CD1c-positive myeloid dendritic cell (primary cell): ENCODE measurements at regions not wholly inside any gene's neighbourhood (a gene's known extent, or its start where the extent isn't known, plus 50 kb on each side); places are given as distances from the start of the nearest gene placed in this dataset.

Experiments
- DNase-seq: peaks from one replicate; pipeline ENCODE4 v3.0.0-alpha.2; 2016; ENCODE audit errors: extremely low spot score

- DNase-seq: no peak
Observed at GRCh38 chr12:91968076-91968776, 177.4 kb downstream of the BTG1 start.

- DNase-seq: no peak
Observed at GRCh38 chr12:91967590-91967989, 178.1 kb downstream of the BTG1 start.

DNA sequence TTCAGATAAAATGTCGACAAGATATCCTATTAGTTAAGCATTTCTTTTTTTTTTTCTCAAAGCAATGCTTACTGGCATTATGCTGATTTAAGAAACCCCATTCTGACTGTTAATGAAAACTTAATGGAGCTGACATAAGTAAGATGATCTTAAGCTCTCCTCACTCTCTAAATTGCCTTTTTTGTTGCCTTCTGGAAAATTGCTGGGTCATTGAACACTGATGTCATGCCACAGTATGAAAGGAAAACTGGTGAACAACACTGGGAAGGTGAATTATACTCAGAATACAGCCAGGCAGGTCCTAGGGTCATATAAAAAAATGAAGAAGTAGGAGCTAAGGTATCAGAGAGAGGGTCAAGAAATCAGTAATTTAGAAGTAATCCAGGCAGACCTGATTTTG lies 179.9 kb downstream of the BTG1 start:
- no peak for DNase-seq

GRCh38 chr12:91964501-91964900 lies 181.1 kb downstream of the BTG1 start:
- DNase-seq: no peak

GRCh38 chr12:91959220-91959619 lies 186.4 kb downstream of the BTG1 start:
- DNase-seq: no peak

DNA sequence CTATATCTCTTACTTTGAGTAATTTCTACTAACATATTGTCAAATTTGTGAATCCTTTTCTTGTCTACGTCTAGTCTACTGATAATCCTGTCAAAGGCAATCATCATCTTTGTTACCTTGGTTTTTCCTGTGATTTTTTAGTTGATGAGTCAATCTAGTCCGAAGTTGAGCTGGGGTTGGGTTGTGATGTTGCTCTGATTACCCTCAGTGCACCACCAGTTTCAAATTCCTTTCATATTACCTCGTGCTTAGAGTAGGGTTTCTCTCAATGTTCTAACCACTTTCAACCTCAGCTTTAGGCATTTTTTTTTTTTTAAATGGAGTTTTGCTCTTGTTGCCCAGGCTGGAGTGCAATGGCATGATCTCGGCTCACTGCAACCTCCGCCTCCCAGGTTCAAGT lies 186.8 kb downstream of the BTG1 start:
- DNase-seq: no peak

GRCh38 chr12:91954747-91955146 lies 190.9 kb downstream of the BTG1 start:
- no peak for DNase-seq

DNA sequence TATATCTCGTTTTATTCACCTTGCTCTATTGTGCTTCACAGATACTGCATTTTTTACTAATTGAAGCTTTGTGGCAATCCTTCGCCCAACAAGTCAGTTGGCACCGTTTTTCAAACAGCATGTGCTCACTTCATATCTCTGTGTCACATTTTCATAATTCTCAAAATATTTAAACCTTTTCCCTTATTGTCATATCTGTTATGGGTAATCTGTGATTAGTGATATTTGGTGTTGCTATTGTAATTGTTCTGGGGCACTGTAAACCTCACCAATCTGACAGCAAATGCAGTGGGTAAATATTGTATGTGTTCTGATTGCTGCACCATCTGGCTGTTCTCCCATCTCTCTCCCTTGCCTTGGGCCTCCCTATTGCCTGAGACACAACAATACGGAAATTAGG lies 191.3 kb downstream of the BTG1 start:
- DNase-seq: no peak

DNA sequence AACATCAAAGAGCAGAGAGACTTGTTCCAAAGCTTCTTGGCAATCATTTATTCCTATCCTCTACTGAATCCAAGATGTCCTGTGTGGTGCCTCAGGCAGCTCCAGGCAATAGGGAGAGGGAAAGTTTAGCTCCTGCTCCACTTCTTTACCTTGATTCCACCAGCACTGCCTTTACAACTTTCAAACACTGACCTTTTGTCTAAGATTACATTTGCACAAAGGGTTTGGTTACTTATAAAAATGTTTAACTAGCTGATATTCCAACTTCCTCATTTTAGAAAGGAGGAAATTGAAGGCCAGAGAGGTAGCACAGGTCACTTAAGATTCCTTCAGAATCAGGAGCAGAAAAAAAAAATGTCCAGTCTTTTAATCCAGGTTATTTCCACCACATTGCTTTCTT lies 192.7 kb downstream of the BTG1 start:
- peak; percentile 37 for DNase-seq

DNA sequence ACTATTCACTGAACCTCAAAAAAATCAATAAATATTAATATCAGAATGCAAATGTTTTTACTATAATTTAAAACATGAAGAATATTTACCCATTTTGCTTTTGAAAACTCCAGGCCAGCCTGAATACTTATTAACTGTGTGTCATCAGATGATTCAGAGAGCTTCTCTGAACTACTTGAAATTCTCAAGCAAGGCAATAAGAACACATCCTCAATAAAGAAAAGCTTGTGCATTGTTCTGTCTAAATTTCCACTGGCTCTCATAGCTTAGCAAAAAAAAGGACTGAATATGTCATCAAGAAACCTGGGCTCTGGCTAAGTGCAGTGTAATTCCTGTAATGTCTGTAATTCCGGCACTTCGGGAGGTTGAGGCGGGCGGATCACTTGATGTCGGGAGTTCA lies 194.1 kb downstream of the BTG1 start:
- DNase-seq: no peak

- no peak for DNase-seq
Observed at GRCh38 chr12:91948504-91948903, 197.1 kb downstream of the BTG1 start.

DNA sequence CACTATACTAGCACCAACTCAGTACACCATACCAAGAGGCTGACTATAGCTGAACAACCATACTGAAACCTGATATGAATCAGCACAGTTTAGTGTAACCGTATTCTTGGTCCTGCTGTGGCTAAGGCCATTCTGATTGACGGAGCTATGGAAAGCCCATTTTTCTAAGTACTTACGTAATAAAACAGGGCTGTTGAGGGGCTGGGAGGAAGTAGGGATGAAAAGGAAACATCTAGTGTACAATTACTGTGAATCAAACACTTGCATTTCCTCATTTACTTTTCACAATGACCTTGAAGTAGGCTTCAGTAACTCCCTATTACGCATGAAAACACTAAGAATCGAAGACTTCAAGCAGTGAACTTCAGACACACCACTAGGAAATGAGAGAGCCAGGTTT lies 198.2 kb downstream of the BTG1 start:
- peak; percentile 67 for DNase-seq

DNA sequence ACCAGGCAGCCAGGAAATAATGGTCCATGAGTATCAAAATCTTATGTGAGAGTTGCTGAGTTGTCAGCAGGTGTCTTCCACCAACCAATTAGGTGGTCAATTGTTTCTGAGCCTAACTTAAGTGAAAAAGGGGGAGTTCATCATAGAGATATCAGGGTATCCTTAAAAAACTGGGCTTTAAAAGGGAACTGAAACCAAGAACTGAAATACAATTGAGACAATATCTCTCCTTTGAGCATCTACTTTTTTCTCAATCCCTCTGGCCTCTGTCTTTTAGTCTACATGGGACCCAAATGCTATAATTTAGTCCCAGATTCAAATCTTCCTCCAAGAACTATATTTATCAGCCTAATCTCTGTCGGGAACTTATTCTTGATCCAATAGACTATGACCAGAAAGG lies 201.0 kb downstream of the BTG1 start:
- DNase-seq: peak; percentile 11

GRCh38 chr12:91940826-91941570 lies 204.6 kb downstream of the BTG1 start:
- DNase-seq: peak; percentile 71

DNA sequence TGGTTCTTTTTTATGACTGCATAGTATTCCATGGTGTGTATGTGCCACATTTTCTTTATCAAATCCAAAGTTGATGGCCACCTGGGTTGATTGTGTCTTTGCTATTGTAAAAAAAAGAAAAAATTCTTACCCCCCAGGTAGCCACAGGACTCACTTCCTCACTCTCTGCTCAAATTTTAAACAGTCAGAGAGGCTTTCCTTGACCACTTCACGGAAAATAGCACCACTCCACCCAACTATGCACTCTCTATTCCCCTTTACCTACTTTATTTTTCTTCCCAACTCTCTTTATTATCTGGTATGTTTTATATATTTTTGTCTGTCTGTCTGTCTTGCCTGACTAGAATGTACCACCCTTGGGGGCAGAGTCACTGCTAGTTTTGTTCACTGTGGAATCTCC lies 205.3 kb downstream of the BTG1 start:
- DNase-seq: no peak

DNA sequence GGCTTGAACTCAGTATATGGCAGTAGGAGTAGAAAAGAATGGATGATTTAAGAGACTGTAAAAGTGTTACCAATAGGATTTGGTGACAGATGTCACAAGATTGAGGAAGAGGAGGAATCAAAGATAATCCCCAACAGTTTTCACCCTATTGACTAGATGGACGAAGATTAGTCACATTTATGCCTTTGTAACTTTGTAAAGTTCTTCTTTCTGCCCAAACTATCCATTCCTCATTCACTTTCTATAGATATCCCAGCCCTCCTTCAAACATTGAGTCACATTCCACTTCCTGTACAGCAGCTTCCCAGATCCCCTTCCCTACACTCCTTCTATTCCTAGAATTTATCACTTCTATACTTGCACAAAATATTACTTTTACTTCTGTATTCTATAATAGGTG lies 207.9 kb downstream of the BTG1 start:
- DNase-seq: peak; percentile 15

DNA sequence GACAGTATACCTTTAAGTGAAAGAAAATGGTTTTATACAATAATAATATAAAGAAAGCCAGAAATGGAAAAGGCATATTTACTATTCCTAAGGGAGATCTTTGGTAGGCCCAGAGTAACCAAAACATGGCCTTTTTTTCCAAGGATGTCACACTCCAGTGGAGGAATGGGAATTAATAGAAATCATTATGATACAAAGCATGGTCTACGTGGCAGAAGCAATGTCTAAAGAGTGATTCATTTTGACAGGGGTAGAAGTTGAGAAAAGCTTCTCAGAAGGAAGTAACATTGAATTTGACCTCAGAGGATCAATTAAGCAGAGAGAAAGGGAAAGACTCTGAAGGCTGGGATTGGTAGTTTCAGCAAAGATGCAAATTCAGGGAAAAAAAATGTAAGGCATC lies 208.6 kb downstream of the BTG1 start:
- DNase-seq: no peak

- DNase-seq: peak; percentile 9
Observed at GRCh38 chr12:91935296-91935695, 210.3 kb downstream of the BTG1 start.

- DNase-seq: no peak
Observed at GRCh38 chr12:91931111-91931510, 214.5 kb downstream of the BTG1 start.

DNA sequence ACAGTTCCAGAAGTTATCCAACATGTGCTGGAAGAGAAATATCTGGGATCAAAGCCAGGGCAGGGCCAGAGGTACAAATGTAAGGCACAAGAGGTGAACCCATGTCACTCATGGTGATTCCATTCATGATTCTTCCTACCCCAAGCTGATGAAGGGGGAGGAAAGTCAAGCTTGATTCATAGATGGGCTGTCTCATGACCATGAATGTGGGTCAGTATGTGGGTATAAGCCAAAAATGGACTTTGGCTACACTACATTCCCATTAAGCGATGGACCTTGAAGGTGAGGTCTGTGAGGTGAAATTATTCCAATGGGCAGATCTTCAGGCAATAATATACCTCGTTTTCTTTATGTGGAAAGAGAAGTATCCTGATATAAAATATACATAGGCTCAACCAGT lies 217.1 kb downstream of the BTG1 start:
- DNase-seq: no peak

DNA sequence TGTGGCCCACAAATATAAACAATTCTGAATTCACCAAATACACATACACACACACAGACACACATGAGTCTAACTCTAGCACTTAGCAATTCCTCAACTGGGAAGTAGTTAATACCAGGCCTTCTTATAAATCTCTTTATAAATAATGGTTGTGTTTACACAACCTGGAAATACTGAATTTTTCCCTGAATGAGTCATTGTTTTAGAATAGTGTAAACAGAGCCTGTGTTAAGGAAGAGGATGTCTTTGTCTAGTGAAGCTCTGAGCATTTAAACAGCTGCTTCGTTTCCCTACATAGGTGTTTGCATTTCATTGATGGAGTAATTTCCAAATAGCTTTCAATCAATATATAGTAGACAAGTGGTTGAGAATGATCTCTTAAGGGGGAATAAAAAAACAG lies 218.8 kb downstream of the BTG1 start:
- no peak for DNase-seq

- DNase-seq: no peak
Observed at GRCh38 chr12:91924827-91925226, 220.8 kb downstream of the BTG1 start.

- DNase-seq: no peak
Observed at GRCh38 chr12:91923864-91924263, 221.8 kb downstream of the BTG1 start.

GRCh38 chr12:91922674-91923073 lies 223.0 kb downstream of the BTG1 start:
- DNase-seq: no peak
